ENCODE measurements at regions not wholly inside any gene's neighbourhood (a gene's known extent, or its start where the extent isn't known, plus 50 kb on each side); places are given as distances from the start of the nearest gene placed in this dataset.

GRCh38 chr6:168837254-168838036, 396.5 kb downstream of the SMOC2 start:
- no peak overlapping the region for H3K4me3 ChIP-seq (ENCODE audit: low read length)
- no peak for DNase-seq
- H3K79me2 ChIP-seq (ENCODE audit: low read length): no peaks in the 10 kb centered on the region
- no peaks in the 10 kb centered on the region for H3K4me1 ChIP-seq (ENCODE audit: low read length)
- H3F3A ChIP-seq (ENCODE audit: insufficient read depth, low read length): no peaks in the 10 kb centered on the region
- H3K27me3 ChIP-seq (replicated peaks; ENCODE audit: insufficient read depth, low read length): no peaks in the 10 kb centered on the region
- H4K20me1 ChIP-seq (ENCODE audit: insufficient read depth, low read length): no peaks in the 10 kb centered on the region
- no peak overlapping the region for H3K27ac ChIP-seq (ENCODE audit: low read length)
- H3K9ac ChIP-seq (ENCODE audit: low read length): no peak overlapping the region
- H3K9me3 ChIP-seq (replicated peaks; ENCODE audit: insufficient read depth, low read length): no peaks in the 10 kb centered on the region
- TF ChIP-seq EZH2 (optimal IDR thresholded peaks at IDR 0.05; ENCODE audit: low read depth, low read length) (no peak), CTCF (IDR thresholded peaks at IDR 0.05; ENCODE audit: low read length) (no peak), EZH2phosphoT487 (IDR thresholded peaks at IDR 0.05; ENCODE audit: low read length) (no peak)
- H3K9me2 ChIP-seq (replicated peaks; ENCODE audit: insufficient read depth, low read length): no peaks in the 10 kb centered on the region
- no peaks in the 10 kb centered on the region for H3K36me3 ChIP-seq (replicated peaks; ENCODE audit: insufficient read depth, low read length)
- H3K4me2 ChIP-seq (ENCODE audit: low read depth, low read length): no peak overlapping the region
- no peak overlapping the region for H2AFZ ChIP-seq (ENCODE audit: low read length)

GRCh38 chr6:168835991-168836390, 395.0 kb downstream of the SMOC2 start:
- H3K27ac ChIP-seq (ENCODE audit: low read length): no peak overlapping the region
- no peak overlapping the region for H2AFZ ChIP-seq (ENCODE audit: low read length)
- TF ChIP-seq EZH2phosphoT487 (IDR thresholded peaks at IDR 0.05; ENCODE audit: low read length) (no peak), EZH2 (optimal IDR thresholded peaks at IDR 0.05; ENCODE audit: low read depth, low read length) (no peak), CTCF (IDR thresholded peaks at IDR 0.05; ENCODE audit: low read length) (no peak)

GRCh38 chr6:168834801-168835200, 393.8 kb downstream of the SMOC2 start:
- Histone ChIP-seq H3K36me3 (replicated peaks; ENCODE audit: insufficient read depth, low read length) (no peaks in the 10 kb centered on the region), H3K4me3 (ENCODE audit: low read length) (no peak overlapping the region), H3K79me2 (ENCODE audit: low read length) (no peaks in the 10 kb centered on the region), H3K27me3 (replicated peaks; ENCODE audit: insufficient read depth, low read length) (no peaks in the 10 kb centered on the region), H3K9me2 (replicated peaks; ENCODE audit: insufficient read depth, low read length) (no peaks in the 10 kb centered on the region), H3K27ac (ENCODE audit: low read length) (no peak overlapping the region), H3K4me1 (ENCODE audit: low read length) (no peaks in the 10 kb centered on the region), H4K20me1 (ENCODE audit: insufficient read depth, low read length) (no peaks in the 10 kb centered on the region), H3F3A (ENCODE audit: insufficient read depth, low read length) (no peaks in the 10 kb centered on the region), H3K9ac (ENCODE audit: low read length) (no peak overlapping the region), H3K4me2 (ENCODE audit: low read depth, low read length) (no peak overlapping the region), H3K9me3 (replicated peaks; ENCODE audit: insufficient read depth, low read length) (no peaks in the 10 kb centered on the region), H2AFZ (ENCODE audit: low read length) (no peak overlapping the region)
- no peak for TF ChIP-seq CTCF (IDR thresholded peaks at IDR 0.05; ENCODE audit: low read length)
- no peak for TF ChIP-seq EZH2phosphoT487 (IDR thresholded peaks at IDR 0.05; ENCODE audit: low read length)
- no peak for TF ChIP-seq EZH2 (optimal IDR thresholded peaks at IDR 0.05; ENCODE audit: low read depth, low read length)
- DNase-seq: no peak

More at GRCh38 chr6:168835991-168836390, 395.0 kb downstream of the SMOC2 start:
- no peaks in the 10 kb centered on the region for H3K9me2 ChIP-seq (replicated peaks; ENCODE audit: insufficient read depth, low read length)
- H3K36me3 ChIP-seq (replicated peaks; ENCODE audit: insufficient read depth, low read length): no peaks in the 10 kb centered on the region
- H3K79me2 ChIP-seq (ENCODE audit: low read length): no peaks in the 10 kb centered on the region
- no peaks in the 10 kb centered on the region for H3K9me3 ChIP-seq (replicated peaks; ENCODE audit: insufficient read depth, low read length)
- H3K4me1 ChIP-seq (ENCODE audit: low read length): no peaks in the 10 kb centered on the region
- DNase-seq: no peak
- no peak overlapping the region for H3K9ac ChIP-seq (ENCODE audit: low read length)
- H3K4me3 ChIP-seq (ENCODE audit: low read length): no peak overlapping the region
- H4K20me1 ChIP-seq (ENCODE audit: insufficient read depth, low read length): no peaks in the 10 kb centered on the region
- no peaks in the 10 kb centered on the region for H3K27me3 ChIP-seq (replicated peaks; ENCODE audit: insufficient read depth, low read length)
- no peaks in the 10 kb centered on the region for H3F3A ChIP-seq (ENCODE audit: insufficient read depth, low read length)
- no peak overlapping the region for H3K4me2 ChIP-seq (ENCODE audit: low read depth, low read length)
